HTERT RPE-1 (cell line): ENCODE measurements at regions not wholly inside any gene's neighbourhood (a gene's known extent, or its start where the extent isn't known, plus 50 kb on each side); places are given as distances from the start of the nearest gene placed in this dataset.
"Not testable (repeated sequence)": the region's sequence is repeated elsewhere in the genome, so short reads cannot be mapped to it uniquely, and the experiment has no call there.

Experiments
- in situ Hi-C: fragments of 300-500 bp; cut with MboI; formaldehyde crosslinking; loops from 4 replicates; pipeline ENCODE4 v1.14.3; 2020; ENCODE audit warnings: low sequenced_read_pairs

DNA sequence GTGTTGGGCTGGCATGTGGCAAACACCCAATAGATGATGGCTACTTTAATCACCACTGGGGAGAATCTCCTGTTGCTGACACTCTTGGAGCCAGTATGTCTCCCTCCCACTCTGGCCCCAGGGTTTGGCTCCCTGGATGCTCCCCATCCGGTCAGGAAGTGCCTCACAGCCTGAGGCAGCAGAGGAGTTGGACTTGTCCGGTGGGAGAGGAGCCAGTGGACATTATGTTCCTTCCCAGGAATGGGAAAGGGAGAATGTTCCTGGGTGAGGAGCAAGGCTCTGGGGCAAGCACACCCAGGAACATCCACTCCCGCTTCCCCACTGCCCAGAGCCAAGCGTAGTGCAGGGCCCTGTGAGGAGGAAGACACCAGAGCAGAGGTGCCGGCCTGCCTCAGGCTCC is 84.6 kb upstream of the NAV2 start:
- in situ Hi-C loops: no loop called here

GRCh38 chr11:19627566-19627965 is 85.1 kb upstream of the NAV2 start:
- in situ Hi-C loops: no loop called here

- in situ Hi-C loops: no loop called here
Observed at GRCh38 chr11:19625438-19625837, 87.2 kb upstream of the NAV2 start.

- in situ Hi-C loops: no loop called here
Observed at GRCh38 chr11:19617696-19618523, 94.7 kb upstream of the NAV2 start.

DNA sequence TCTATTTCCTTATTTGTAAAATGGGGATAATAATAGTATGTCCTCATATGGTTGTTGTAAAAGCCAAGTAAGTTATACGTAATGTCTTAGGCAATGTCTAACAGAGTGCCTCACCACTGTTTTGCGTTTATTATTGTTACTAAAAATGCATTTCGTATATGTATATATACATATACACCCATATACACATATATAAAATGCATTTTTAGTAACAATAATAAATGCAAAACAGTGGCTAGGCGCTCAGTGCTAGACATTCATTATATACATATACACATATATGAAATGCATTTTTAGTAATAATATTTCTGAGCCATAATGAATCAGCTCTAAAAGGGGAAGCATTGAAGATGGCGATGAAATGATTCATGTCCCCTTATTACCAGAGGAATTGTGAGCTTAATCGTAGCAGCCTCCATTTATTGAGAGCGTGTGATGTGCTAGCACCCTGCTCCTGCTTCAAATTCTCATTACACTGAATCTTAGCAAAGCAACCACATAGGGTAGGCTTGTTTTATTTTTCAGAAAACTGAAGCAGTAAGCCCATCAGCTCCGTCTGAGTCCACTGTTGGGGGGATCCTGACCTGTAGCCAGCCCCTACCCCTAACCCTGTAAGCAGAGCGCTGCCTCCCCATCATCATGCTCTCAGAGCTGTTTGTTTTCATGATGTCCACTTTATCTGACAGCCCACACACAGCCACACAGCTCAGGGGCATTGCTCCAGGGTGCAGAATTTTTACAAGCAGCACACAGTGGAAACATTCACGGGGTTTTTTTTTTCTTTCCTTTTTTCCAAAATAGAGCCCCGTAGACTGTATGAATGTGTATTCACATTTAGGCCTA is 97.1 kb upstream of the NAV2 start:
- in situ Hi-C loops: no loop called here

DNA sequence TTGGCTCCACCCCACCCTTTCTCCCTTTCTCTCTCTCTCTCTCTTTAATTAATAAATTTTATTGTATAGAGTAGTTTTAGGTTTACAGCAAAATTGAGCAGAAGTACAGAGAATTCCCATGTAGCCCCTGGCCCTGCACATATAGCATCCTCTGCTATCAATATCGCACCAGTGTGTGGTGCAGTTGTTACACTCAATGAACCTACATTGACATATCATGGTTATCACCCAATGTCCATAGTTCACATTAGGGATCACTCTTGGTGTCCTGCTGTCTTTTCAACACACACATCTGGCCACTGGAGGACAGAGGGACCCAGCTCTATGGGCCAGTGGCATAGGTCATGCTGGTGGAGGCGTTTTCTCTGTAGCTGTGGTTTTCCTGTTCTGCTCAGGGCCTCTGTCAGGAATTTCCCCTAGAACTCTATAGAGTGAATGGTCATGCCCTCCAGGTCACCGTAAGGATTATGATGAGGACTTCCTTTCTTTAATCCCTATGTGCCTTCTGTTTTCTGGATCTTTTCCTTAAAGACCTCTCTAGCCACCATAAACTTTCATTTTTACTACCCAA is 98.2 kb upstream of the NAV2 start:
- in situ Hi-C loops: no loop called here

- in situ Hi-C loops: not testable (repeated sequence)
Observed at GRCh38 chr11:19612025-19612424, 100.6 kb upstream of the NAV2 start.

GRCh38 chr11:19607656-19608360 is 104.8 kb upstream of the NAV2 start:
- in situ Hi-C loops: no loop called here

DNA sequence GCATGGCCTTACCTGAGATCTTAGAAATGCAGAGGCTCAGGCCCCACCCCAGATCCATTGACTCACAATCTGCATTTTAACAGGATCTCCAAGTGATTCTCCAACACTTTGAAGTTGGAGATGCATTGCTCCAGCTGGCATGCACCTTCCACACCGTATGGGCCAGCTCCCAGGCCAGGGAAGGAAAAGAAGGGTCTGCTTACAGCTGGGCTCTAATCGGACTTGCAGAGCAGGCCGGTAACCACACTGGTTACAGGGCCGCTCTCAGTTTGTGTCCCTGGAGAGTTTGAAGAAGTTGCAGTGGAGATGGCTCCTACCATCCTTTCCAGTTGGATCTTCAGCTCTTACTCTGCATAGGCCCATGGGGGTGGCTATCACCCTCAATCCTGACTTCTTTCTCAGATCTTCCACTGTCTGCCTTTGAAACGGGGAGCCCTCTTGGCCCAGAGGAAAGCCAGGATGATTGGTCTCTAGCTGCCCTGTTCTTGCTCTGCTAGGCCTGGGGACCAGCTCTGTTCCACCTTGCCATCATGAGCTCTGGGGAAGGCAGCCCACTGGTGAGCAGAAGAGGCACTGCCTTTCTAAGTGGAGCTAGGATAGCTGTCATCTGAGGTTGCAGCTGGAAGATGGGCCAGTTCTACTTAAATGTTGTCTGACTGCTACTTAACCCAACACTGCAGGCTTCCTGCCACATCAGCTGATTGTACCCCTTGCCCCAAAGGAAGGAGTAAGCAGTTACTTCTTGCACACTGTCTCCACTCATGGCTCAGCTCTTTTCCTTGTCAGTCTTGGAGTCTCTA is 105.6 kb upstream of the NAV2 start:
- in situ Hi-C loops: no loop called here

DNA sequence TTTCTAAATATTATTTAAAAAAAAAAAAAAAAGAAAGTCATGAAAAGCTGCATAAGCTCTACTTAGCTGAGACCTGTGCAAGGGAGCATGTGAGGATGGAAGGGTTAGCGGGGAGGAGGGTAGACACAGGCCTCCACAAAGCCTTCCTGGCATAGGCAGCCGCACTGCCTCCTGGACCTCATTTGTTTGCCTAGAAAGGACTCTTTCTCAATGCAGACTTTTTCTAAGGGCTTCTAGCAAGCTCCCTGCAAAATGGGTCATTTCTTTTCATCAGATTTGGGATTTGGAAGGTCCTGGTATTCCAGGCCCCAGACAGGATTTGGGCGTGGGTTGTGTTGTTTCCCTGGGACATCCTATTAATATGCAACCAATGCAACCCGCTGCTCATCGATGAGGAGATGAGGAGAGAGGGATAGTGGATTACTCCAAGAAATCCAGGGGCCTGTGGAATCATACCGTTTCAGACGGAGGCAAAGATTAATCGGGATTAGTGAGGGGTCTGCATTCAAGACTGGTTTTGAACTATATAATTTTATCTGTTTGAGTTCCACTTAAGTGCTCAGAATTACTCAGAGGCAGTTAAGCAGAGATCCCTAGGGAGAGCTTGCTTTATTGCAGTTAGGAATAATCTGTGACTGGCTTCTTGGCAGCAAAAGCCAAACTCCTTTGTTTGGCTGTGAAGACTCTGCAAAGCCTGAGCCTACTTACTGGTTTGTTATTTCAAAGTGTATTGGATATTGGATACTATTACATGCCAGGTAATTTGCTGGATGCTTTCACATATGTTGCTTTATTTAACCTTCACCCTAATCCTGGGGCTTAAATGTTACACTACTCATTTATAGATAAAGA is 106.9 kb upstream of the NAV2 start:
- in situ Hi-C loops: no loop called here

GRCh38 chr11:19604679-19605375 is 107.8 kb upstream of the NAV2 start:
- in situ Hi-C loops: no loop called here

- in situ Hi-C loops: no loop called here
Observed at GRCh38 chr11:19603771-19604170, 108.9 kb upstream of the NAV2 start.

DNA sequence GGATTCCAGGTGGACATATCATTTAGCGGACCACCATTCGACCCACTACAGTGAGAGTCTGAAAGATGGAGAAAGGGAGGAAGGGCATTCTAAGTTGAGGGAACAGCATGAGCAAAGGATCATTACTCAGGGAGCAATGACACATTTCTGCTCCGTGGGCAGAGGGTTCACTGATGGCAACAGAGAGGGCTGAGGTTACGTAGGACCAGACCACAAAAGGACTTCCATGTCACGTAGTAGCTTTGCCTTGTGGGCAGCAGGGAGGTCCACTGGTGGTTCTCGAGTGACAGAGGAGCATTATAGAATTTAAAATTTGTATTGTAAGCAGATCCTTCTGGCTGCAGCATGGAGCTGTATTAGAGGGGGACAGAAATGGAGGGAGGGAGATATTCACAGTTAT is 109.7 kb upstream of the NAV2 start:
- in situ Hi-C loops: no loop called here

- in situ Hi-C loops: no loop called here
Observed at GRCh38 chr11:19602406-19602805, 110.2 kb upstream of the NAV2 start.

GRCh38 chr11:19601235-19601634 is 111.4 kb upstream of the NAV2 start:
- in situ Hi-C loops: no loop called here

GRCh38 chr11:19599681-19600080 is 113.0 kb upstream of the NAV2 start:
- in situ Hi-C loops: no loop called here

DNA sequence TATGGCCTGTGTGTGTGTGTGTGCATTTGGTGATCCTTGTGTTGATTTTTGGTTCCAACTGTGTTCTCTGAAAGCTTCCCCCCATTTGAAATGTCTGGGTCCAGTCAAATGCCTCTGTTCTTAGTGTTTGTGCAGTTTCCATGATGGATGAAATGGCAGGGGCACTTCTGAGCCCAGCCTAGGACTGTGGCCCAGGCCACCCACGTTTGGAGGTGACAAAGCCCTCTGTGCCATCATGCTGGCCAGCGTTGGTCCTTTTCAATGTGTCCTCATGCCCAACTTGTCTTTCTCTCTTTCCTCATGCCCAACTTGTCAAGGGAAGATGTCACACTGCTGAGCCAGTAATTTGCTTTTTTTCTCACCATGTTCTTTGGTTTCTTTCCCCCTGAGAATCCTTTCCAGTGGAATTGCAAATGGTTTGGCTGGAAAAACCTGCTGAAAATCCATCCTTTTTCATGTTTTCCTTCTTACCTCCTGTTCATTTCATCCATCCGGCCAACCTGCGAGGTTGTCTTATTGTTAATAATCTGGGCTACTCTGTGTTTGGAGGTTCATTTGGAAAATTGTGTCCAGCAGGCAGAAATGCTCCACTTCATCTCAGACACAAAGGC is 113.7 kb upstream of the NAV2 start:
- in situ Hi-C loops: no loop called here

- in situ Hi-C loops: no loop called here
Observed at GRCh38 chr11:19598456-19598855, 114.2 kb upstream of the NAV2 start.
